RPMI7951 (cell line): ENCODE measurements at regions not wholly inside any gene's neighbourhood (a gene's known extent, or its start where the extent isn't known, plus 50 kb on each side); places are given as distances from the start of the nearest gene placed in this dataset.

ENCODE experiments used
- DNase-seq: peaks from one replicate; pipeline ENCODE4 v3.0.0-alpha.2; 2012; ENCODE audit warnings: low read depth

GRCh38 chr11:115931548-115932083, 427.4 kb upstream of the CADM1 start:
- DNase-seq = no peak

GRCh38 chr11:115930886-115931547, 426.8 kb upstream of the CADM1 start:
- DNase-seq = peak; percentile 52

GRCh38 chr11:115930291-115930690, 426.1 kb upstream of the CADM1 start:
- DNase-seq = peak; percentile 70

- peak; percentile 33 for DNase-seq
These were observed 425.5 kb upstream of the CADM1 start for GRCh38 chr11:115929618-115930129.

GRCh38 chr11:115928811-115929210, 424.6 kb upstream of the CADM1 start:
- no peak for DNase-seq

GRCh38 chr11:115927823-115928329, 423.7 kb upstream of the CADM1 start:
- DNase-seq = no peak

GRCh38 chr11:115926601-115927000, 422.4 kb upstream of the CADM1 start:
- no peak for DNase-seq

GRCh38 chr11:115926138-115926537, 421.9 kb upstream of the CADM1 start:
- DNase-seq = no peak

- DNase-seq = no peak
These were observed 421.4 kb upstream of the CADM1 start for GRCh38 chr11:115925568-115926090.

GRCh38 chr11:115924744-115925567, 420.7 kb upstream of the CADM1 start:
- peak; percentile 82 for DNase-seq

GRCh38 chr11:115922876-115923275, 418.7 kb upstream of the CADM1 start:
- no peak for DNase-seq

GRCh38 chr11:115921986-115922385, 417.8 kb upstream of the CADM1 start:
- no peak for DNase-seq

GRCh38 chr11:115921540-115921939, 417.3 kb upstream of the CADM1 start:
- no peak for DNase-seq

- no peak for DNase-seq
These were observed 416.7 kb upstream of the CADM1 start for GRCh38 chr11:115920841-115921480.

- DNase-seq = peak; percentile 74
These were observed 415.9 kb upstream of the CADM1 start for GRCh38 chr11:115920092-115920461.

GRCh38 chr11:115919341-115920091, 415.3 kb upstream of the CADM1 start:
- DNase-seq = peak; percentile 85

- DNase-seq = no peak
These were observed 414.4 kb upstream of the CADM1 start for GRCh38 chr11:115918576-115918975.

- no peak for DNase-seq
These were observed 412.4 kb upstream of the CADM1 start for GRCh38 chr11:115916608-115917007.

GRCh38 chr11:115912484-115912945, 408.3 kb upstream of the CADM1 start:
- no peak for DNase-seq

- no peak for DNase-seq
These were observed 407.6 kb upstream of the CADM1 start for GRCh38 chr11:115911613-115912346.
